ENCODE measurements at regions not wholly inside any gene's neighbourhood (a gene's known extent, or its start where the extent isn't known, plus 50 kb on each side); places are given as distances from the start of the nearest gene placed in this dataset.

DNA sequence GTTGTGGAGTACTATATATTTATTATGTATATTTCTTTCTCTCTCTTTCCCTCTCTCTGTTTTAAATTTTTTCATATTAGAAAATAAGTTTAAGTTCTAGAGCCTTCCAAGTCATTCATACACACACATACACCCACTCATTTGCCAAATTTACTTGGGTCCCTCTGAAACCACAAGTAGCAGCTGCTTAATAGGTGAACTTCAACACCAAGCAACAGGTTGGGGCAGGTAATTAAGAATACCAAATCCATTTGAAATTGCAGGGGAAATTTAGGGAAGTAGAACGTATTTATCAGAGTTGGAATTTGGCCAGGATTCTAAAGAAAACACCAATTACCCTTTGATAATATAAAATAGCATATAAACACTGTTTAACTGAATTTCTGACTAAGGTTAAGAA is 75.0 kb upstream of the RBBP8 start:
- WGBS, 2 donors (ENCODE audit: extremely low coverage in 2 of 2, insufficient read length in 2 of 2, insufficient replicate concordance in 1 of 2), result no CpG with 5 or more reads among the region's 1 CpG
- no peak overlapping the region for H4K8ac ChIP-seq (ENCODE audit: low read depth, low read length)
- no peak overlapping the region for H2BK12ac ChIP-seq (ENCODE audit: low read length)
- H4K91ac ChIP-seq (ENCODE audit: low read depth, low read length, poor library complexity), result no peak overlapping the region
- H3K27me3 ChIP-seq (ENCODE audit: control insufficient read depth in 3 of 3, insufficient read depth in 3 of 3, low read depth in 1 of 3, low read length in 3 of 3), result no peaks in the 10 kb centered on the region
- no peak overlapping the region for H3K14ac ChIP-seq (ENCODE audit: low read length)
- H3K4me2 ChIP-seq (ENCODE audit: insufficient read depth, low read length, poor library complexity, severe bottlenecking), result no peak overlapping the region
- H3K4me3 ChIP-seq (ENCODE audit: low read length in 2 of 2), result no peak overlapping the region
- H2AK5ac ChIP-seq (ENCODE audit: low read depth, low read length), result no peak overlapping the region
- H3K79me1 ChIP-seq (ENCODE audit: low read depth, low read length), result no peaks in the 10 kb centered on the region
- H2BK15ac ChIP-seq (ENCODE audit: low read length), result no peak overlapping the region
- H2BK5ac ChIP-seq (ENCODE audit: low read length), result no peak overlapping the region
- no peaks in the 10 kb centered on the region for H3K9me3 ChIP-seq (replicated peaks in 1 of 2; ENCODE audit: control insufficient read depth in 2 of 2, insufficient read depth in 1 of 2, low read depth in 1 of 2, low read length in 2 of 2)
- no peak overlapping the region for H3K18ac ChIP-seq (ENCODE audit: low read length)
- H3K4ac ChIP-seq (ENCODE audit: low read length), result no peak overlapping the region
- H3K27ac ChIP-seq (replicated peaks; ENCODE audit: low read length), result no peak overlapping the region
- no peak for DNase-seq (ENCODE audit: low spot score)
- no peak overlapping the region for H3K9ac ChIP-seq (ENCODE audit: low read depth, low read length, poor library complexity)
- no peaks in the 10 kb centered on the region for H3K36me3 ChIP-seq (replicated peaks in 1 of 2; ENCODE audit: control insufficient read depth in 2 of 2, insufficient read depth in 2 of 2, low read length in 2 of 2)
- H3K4me1 ChIP-seq (ENCODE audit: control insufficient read depth in 2 of 2, insufficient read depth in 1 of 2, low read depth in 1 of 2, low read length in 2 of 2), result peaks cover 0 to 3% of the 10 kb centered on the region in 2 donors
- no peak overlapping the region for H3K23ac ChIP-seq (ENCODE audit: low read depth, low read length, poor library complexity)
- H2AFZ ChIP-seq (ENCODE audit: low read length), result no peak overlapping the region
- no peak overlapping the region for H2BK120ac ChIP-seq (ENCODE audit: low read depth, low read length)

- Histone ChIP-seq H4K8ac (ENCODE audit: low read depth, low read length) (no peak overlapping the region), H3K9me3 (replicated peaks in 1 of 2; ENCODE audit: control insufficient read depth in 2 of 2, insufficient read depth in 1 of 2, low read depth in 1 of 2, low read length in 2 of 2) (no peaks in the 10 kb centered on the region), H2AK5ac (ENCODE audit: low read depth, low read length) (no peak overlapping the region), H3K27me3 (ENCODE audit: control insufficient read depth in 3 of 3, insufficient read depth in 3 of 3, low read depth in 1 of 3, low read length in 3 of 3) (no peaks in the 10 kb centered on the region), H2BK120ac (ENCODE audit: low read depth, low read length) (no peak overlapping the region), H3K36me3 (replicated peaks in 1 of 2; ENCODE audit: control insufficient read depth in 2 of 2, insufficient read depth in 2 of 2, low read length in 2 of 2) (no peaks in the 10 kb centered on the region), H3K9ac (ENCODE audit: low read depth, low read length, poor library complexity) (no peak overlapping the region), H3K4me3 (ENCODE audit: low read length in 2 of 2) (no peak overlapping the region), H2BK12ac (ENCODE audit: low read length) (no peak overlapping the region), H3K4me2 (ENCODE audit: insufficient read depth, low read length, poor library complexity, severe bottlenecking) (no peak overlapping the region), H2BK15ac (ENCODE audit: low read length) (no peak overlapping the region), H3K4me1 (ENCODE audit: control insufficient read depth in 2 of 2, insufficient read depth in 1 of 2, low read depth in 1 of 2, low read length in 2 of 2) (peaks cover 0 to 3% of the 10 kb centered on the region in 2 donors), H2BK5ac (ENCODE audit: low read length) (no peak overlapping the region), H3K79me1 (ENCODE audit: low read depth, low read length) (no peaks in the 10 kb centered on the region), H3K14ac (ENCODE audit: low read length) (no peak overlapping the region), H3K18ac (ENCODE audit: low read length) (no peak overlapping the region), H4K91ac (ENCODE audit: low read depth, low read length, poor library complexity) (no peak overlapping the region), H2AFZ (ENCODE audit: low read length) (no peak overlapping the region), H3K4ac (ENCODE audit: low read length) (no peak overlapping the region), H3K23ac (ENCODE audit: low read depth, low read length, poor library complexity) (no peak overlapping the region), H3K27ac (replicated peaks; ENCODE audit: low read length) (no peak overlapping the region)
- no CpG with 5 or more reads among the region's 3 CpGs for WGBS, 2 donors (ENCODE audit: extremely low coverage in 2 of 2, insufficient read length in 2 of 2, insufficient replicate concordance in 1 of 2)
- no peak for DNase-seq (ENCODE audit: low spot score)
Observed at GRCh38 chr18:22860807-22861206, 72.3 kb upstream of the RBBP8 start.

- H3K27me3 ChIP-seq (ENCODE audit: control insufficient read depth in 3 of 3, insufficient read depth in 3 of 3, low read depth in 1 of 3, low read length in 3 of 3), result no peaks in the 10 kb centered on the region
Observed at GRCh38 chr18:22865354-22866116, 67.6 kb upstream of the RBBP8 start.

GRCh38 chr18:22868831-22869230 is 64.3 kb upstream of the RBBP8 start:
- Histone ChIP-seq H3K9ac (ENCODE audit: low read depth, low read length, poor library complexity) (no peak overlapping the region), H4K8ac (ENCODE audit: low read depth, low read length) (no peak overlapping the region)

More at GRCh38 chr18:22865354-22866116, 67.6 kb upstream of the RBBP8 start:
- Histone ChIP-seq H4K91ac (ENCODE audit: low read depth, low read length, poor library complexity) (no peak overlapping the region), H2AFZ (ENCODE audit: low read length) (no peak overlapping the region), H3K23ac (ENCODE audit: low read depth, low read length, poor library complexity) (no peak overlapping the region), H3K36me3 (replicated peaks in 1 of 2; ENCODE audit: control insufficient read depth in 2 of 2, insufficient read depth in 2 of 2, low read length in 2 of 2) (no peaks in the 10 kb centered on the region), H2BK15ac (ENCODE audit: low read length) (no peak overlapping the region), H2AK5ac (ENCODE audit: low read depth, low read length) (no peak overlapping the region), H3K9me3 (replicated peaks in 1 of 2; ENCODE audit: control insufficient read depth in 2 of 2, insufficient read depth in 1 of 2, low read depth in 1 of 2, low read length in 2 of 2) (peaks cover 0 to 1% of the 10 kb centered on the region in 2 donors), H3K27ac (replicated peaks; ENCODE audit: low read length) (no peak overlapping the region), H3K4me3 (ENCODE audit: low read length in 2 of 2) (no peak overlapping the region), H3K9ac (ENCODE audit: low read depth, low read length, poor library complexity) (no peak overlapping the region), H3K14ac (ENCODE audit: low read length) (no peak overlapping the region), H2BK120ac (ENCODE audit: low read depth, low read length) (no peak overlapping the region), H3K4me1 (ENCODE audit: control insufficient read depth in 2 of 2, insufficient read depth in 1 of 2, low read depth in 1 of 2, low read length in 2 of 2) (no peaks in the 10 kb centered on the region), H3K4ac (ENCODE audit: low read length) (no peak overlapping the region), H3K4me2 (ENCODE audit: insufficient read depth, low read length, poor library complexity, severe bottlenecking) (no peak overlapping the region), H3K18ac (ENCODE audit: low read length) (no peak overlapping the region), H3K79me1 (ENCODE audit: low read depth, low read length) (no peaks in the 10 kb centered on the region), H2BK5ac (ENCODE audit: low read length) (no peak overlapping the region), H2BK12ac (ENCODE audit: low read length) (no peak overlapping the region), H4K8ac (ENCODE audit: low read depth, low read length) (no peak overlapping the region)
- no CpG with 5 or more reads among the region's 7 CpGs for WGBS, 2 donors (ENCODE audit: extremely low coverage in 2 of 2, insufficient read length in 2 of 2, insufficient replicate concordance in 1 of 2)
- no peak for DNase-seq (ENCODE audit: low spot score)

More at GRCh38 chr18:22868831-22869230, 64.3 kb upstream of the RBBP8 start:
- no peak overlapping the region for H2BK5ac ChIP-seq (ENCODE audit: low read length)
- no peak for DNase-seq (ENCODE audit: low spot score)
- H3K14ac ChIP-seq (ENCODE audit: low read length), result no peak overlapping the region
- no peak overlapping the region for H2AFZ ChIP-seq (ENCODE audit: low read length)
- H3K4me2 ChIP-seq (ENCODE audit: insufficient read depth, low read length, poor library complexity, severe bottlenecking), result no peak overlapping the region
- no peak overlapping the region for H2BK15ac ChIP-seq (ENCODE audit: low read length)
- no peaks in the 10 kb centered on the region for H3K36me3 ChIP-seq (replicated peaks in 1 of 2; ENCODE audit: control insufficient read depth in 2 of 2, insufficient read depth in 2 of 2, low read length in 2 of 2)
- H2BK12ac ChIP-seq (ENCODE audit: low read length), result no peak overlapping the region
- no peak overlapping the region for H2AK5ac ChIP-seq (ENCODE audit: low read depth, low read length)
- no peak overlapping the region for H3K27ac ChIP-seq (replicated peaks; ENCODE audit: low read length)
- H2BK120ac ChIP-seq (ENCODE audit: low read depth, low read length), result no peak overlapping the region
- H3K79me1 ChIP-seq (ENCODE audit: low read depth, low read length), result no peaks in the 10 kb centered on the region
- peaks cover 0 to 1% of the 10 kb centered on the region in 2 donors for H3K9me3 ChIP-seq (replicated peaks in 1 of 2; ENCODE audit: control insufficient read depth in 2 of 2, insufficient read depth in 1 of 2, low read depth in 1 of 2, low read length in 2 of 2)
- H3K4me1 ChIP-seq (ENCODE audit: control insufficient read depth in 2 of 2, insufficient read depth in 1 of 2, low read depth in 1 of 2, low read length in 2 of 2), result peaks cover 0 to 2% of the 10 kb centered on the region in 2 donors
- H3K18ac ChIP-seq (ENCODE audit: low read length), result no peak overlapping the region
- no peaks in the 10 kb centered on the region for H3K27me3 ChIP-seq (ENCODE audit: control insufficient read depth in 3 of 3, insufficient read depth in 3 of 3, low read depth in 1 of 3, low read length in 3 of 3)
- no peak overlapping the region for H3K4ac ChIP-seq (ENCODE audit: low read length)
- H4K91ac ChIP-seq (ENCODE audit: low read depth, low read length, poor library complexity), result no peak overlapping the region
- WGBS, 2 donors (ENCODE audit: extremely low coverage in 2 of 2, insufficient read length in 2 of 2, insufficient replicate concordance in 1 of 2), result no CpG with 5 or more reads among the region's 1 CpG
- H3K23ac ChIP-seq (ENCODE audit: low read depth, low read length, poor library complexity), result no peak overlapping the region
- no peak overlapping the region for H3K4me3 ChIP-seq (ENCODE audit: low read length in 2 of 2)

All from neuronal stem cell (in vitro differentiated cells).